ENCODE measurements at regions not wholly inside any gene's neighbourhood (a gene's known extent, or its start where the extent isn't known, plus 50 kb on each side); places are given as distances from the start of the nearest gene placed in this dataset.

DNA sequence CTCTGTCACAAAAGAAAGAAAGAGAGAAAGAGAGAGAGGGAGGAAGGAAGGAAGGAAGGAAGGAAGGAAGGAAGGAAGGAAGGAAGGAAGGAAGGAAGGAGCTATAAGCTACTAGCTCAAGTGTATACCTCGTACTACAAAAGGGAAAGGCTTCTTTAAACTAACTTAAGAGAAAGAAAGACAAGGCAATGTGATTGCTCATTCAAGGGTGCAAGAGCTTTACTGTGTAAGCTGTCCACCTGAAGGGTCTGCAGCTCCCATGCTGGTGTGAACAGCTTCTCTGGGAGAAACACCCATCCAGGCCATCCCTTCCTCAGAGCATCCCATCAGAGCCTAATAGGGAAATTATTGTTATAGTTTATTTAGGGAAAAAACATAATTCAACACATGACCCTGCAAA lies 286.1 kb upstream of the ID2 start:
- no peaks in the 10 kb centered on the region for H3K4me1 ChIP-seq
- 59 to 81% (median 69%) methylated on average over 1 of the region's 1 CpG for whole genome bisulfite sequencing, 4 donors
- no peak overlapping the region for H3K27ac ChIP-seq
- ATAC-seq (no peak), DNase-seq (no peak)
- no peak overlapping the region for H3K4me3 ChIP-seq
- no peaks in the 10 kb centered on the region for H3K9me3 ChIP-seq
- no peaks in the 10 kb centered on the region for H3K27me3 ChIP-seq
- intact Hi-C loops (cut with DNase I), result no loop called here
- TF ChIP-seq, protein P1, sequence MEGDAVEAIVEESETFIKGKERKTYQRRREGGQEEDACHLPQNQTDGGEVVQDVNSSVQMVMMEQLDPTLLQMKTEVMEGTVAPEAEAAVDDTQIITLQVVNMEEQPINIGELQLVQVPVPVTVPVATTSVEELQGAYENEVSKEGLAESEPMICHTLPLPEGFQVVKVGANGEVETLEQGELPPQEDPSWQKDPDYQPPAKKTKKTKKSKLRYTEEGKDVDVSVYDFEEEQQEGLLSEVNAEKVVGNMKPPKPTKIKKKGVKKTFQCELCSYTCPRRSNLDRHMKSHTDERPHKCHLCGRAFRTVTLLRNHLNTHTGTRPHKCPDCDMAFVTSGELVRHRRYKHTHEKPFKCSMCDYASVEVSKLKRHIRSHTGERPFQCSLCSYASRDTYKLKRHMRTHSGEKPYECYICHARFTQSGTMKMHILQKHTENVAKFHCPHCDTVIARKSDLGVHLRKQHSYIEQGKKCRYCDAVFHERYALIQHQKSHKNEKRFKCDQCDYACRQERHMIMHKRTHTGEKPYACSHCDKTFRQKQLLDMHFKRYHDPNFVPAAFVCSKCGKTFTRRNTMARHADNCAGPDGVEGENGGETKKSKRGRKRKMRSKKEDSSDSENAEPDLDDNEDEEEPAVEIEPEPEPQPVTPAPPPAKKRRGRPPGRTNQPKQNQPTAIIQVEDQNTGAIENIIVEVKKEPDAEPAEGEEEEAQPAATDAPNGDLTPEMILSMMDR (IDR thresholded peaks at IDR 0.05), result no peak
- no peak for TF ChIP-seq POLR2A (IDR thresholded peaks at IDR 0.05)
- H3K36me3 ChIP-seq, result no peaks in the 10 kb centered on the region

DNA sequence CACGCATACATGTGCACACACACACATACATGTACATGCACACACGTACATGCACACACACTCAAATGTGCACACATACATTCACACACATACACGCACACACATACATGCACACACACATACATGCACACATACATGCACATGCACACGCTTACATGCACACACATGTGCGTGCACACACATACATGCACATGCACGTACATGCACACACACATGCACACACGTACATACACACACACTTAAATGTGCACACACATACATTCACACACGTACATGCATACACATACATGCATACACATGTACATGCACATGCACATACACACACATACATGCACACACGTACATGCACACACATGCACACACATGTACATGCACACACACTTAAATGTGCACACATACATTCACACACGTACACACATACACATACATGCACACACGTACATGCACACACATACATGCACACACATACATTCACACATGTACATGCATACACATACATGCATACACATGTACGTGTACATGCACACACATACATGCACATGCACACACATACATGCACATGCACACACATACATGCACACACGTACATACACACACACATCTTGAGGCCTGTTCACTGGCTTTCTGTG lies 283.7 kb upstream of the ID2 start:
- Histone ChIP-seq H3K4me1 (no peaks in the 10 kb centered on the region), H3K27me3 (no peaks in the 10 kb centered on the region), H3K36me3 (no peaks in the 10 kb centered on the region), H3K4me3 (no peak overlapping the region), H3K9me3 (no peaks in the 10 kb centered on the region), H3K27ac (no peak overlapping the region)
- ATAC-seq (no peak), DNase-seq (no peak)
- TF ChIP-seq, protein P1 (IDR thresholded peaks at IDR 0.05), result no peak
- no peak for TF ChIP-seq POLR2A (IDR thresholded peaks at IDR 0.05)
- WGBS, 4 donors, result 71 to 95% (median 86%) methylated on average over 13 of the region's 13 CpGs
- intact Hi-C loops (cut with DNase I), result no loop called here

DNA sequence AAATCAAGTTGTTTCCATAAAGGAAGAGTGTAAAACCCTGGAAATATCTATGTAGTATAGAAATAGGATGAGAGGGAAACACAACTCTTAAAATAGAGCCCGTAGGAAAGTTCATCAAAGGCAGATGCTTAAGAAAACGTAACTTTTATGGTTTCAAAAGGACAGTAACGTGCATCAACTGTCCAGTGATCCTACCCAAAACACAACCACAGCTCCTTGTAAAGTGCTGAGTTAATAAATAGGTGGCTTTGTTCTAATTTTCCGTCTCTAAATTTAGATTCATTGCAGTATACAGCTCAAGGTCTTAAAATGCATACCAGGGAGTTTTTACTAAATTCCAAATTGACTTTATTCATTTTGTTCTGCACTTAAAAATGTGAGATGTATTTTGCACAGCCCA lies 282.1 kb upstream of the ID2 start:
- DNase-seq (no peak), ATAC-seq (no peak)
- Histone ChIP-seq H3K9me3 (no peaks in the 10 kb centered on the region), H3K4me3 (no peak overlapping the region), H3K27ac (no peak overlapping the region), H3K36me3 (no peaks in the 10 kb centered on the region), H3K4me1 (no peaks in the 10 kb centered on the region), H3K27me3 (no peaks in the 10 kb centered on the region)
- intact Hi-C loops (cut with DNase I), result no loop called here
- 90 to 94% (median 92%) methylated on average over 4 of the region's 4 CpGs for WGBS, 4 donors
- TF ChIP-seq, protein P1 (IDR thresholded peaks at IDR 0.05), result no peak
- TF ChIP-seq POLR2A (IDR thresholded peaks at IDR 0.05), result no peak

DNA sequence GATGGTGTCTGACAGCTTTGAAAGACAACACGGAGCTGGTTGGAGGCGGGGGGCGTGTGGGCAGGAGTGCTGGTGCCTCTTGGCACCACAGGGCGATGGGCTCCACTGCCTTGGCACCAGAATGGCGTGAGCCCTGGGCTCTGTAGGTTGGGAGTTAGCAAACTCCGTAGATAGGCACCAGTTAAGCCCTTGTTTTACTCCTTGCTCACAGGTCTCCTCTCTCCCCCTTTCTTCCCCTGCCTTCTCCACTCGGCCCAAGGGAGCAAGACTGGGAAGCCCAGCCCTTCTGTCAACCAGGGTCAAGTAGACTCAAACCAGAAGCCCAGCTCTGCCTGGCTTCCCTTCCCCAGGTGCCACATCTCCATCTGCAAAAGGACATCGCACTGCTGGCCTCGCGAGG lies 281.7 kb upstream of the ID2 start:
- TF ChIP-seq POLR2A (IDR thresholded peaks at IDR 0.05), result no peak
- TF ChIP-seq, protein P1 (IDR thresholded peaks at IDR 0.05), result no peak
- 81 to 90% (median 85%) methylated on average over 9 to 10 of the region's 10 CpGs for WGBS, 4 donors
- ATAC-seq (no peak), DNase-seq (no peak)
- intact Hi-C loops (cut with DNase I), result no loop called here
- no peaks in the 10 kb centered on the region for H3K27me3 ChIP-seq
- H3K9me3 ChIP-seq, result no peaks in the 10 kb centered on the region
- no peaks in the 10 kb centered on the region for H3K4me1 ChIP-seq
- no peaks in the 10 kb centered on the region for H3K36me3 ChIP-seq
- H3K27ac ChIP-seq, result no peak overlapping the region
- H3K4me3 ChIP-seq, result no peak overlapping the region

Measured in heart left ventricle (tissue), 16 donors.